CD14-positive monocyte (primary cell): ENCODE measurements at regions not wholly inside any gene's neighbourhood (a gene's known extent, or its start where the extent isn't known, plus 50 kb on each side); places are given as distances from the start of the nearest gene placed in this dataset.

ENCODE experiments used
- DNase-seq, 3 donors: peaks; one replicate each; pipeline ENCODE4 v3.0.0-alpha.2; 2011 to 2022
- H2AFZ ChIP-seq: 2 replicates; pipeline ENCODE4 v1.6.0; 2012; ENCODE audit warnings: mild to moderate bottlenecking, low read depth, low read length, inconsistent platforms; ENCODE audit not compliant: insufficient read depth, poor library complexity, severe bottlenecking
- H3K27ac ChIP-seq, 2 donors: 1 replicate in 1 of 2; 2 replicates in 1 of 2; pipeline ENCODE4 v1.5.1; 2012 to 2013; ENCODE audit warnings: low read length in 2 of 2, control low read depth in 1 of 2, inconsistent platforms in 1 of 2, low read depth in 1 of 2, mild to moderate bottlenecking in 1 of 2
- H3K27me3 ChIP-seq, 2 donors: one replicate each; pipeline versions ENCODE4 v1.6.0 to v1.6.1; 2011 to 2013; ENCODE audit warnings: low read length in 2 of 2; ENCODE audit not compliant: control insufficient read depth in 2 of 2, insufficient read depth in 2 of 2
- H3K36me3 ChIP-seq, 2 donors: replicated peaks in 1 of 2; 1 replicate in 1 of 2; 2 replicates in 1 of 2; pipeline versions ENCODE4 v1.5.1 to v1.6.1; 2012 to 2013; ENCODE audit warnings: low read length in 2 of 2, control low read depth in 1 of 2, inconsistent platforms in 1 of 2, mild to moderate bottlenecking in 1 of 2; ENCODE audit not compliant: insufficient read depth in 2 of 2, control insufficient read depth in 1 of 2
- H3K4me1 ChIP-seq, 2 donors: 1 replicate in 1 of 2; 2 replicates in 1 of 2; pipeline versions ENCODE4 v1.5.1 to v1.6.1; 2012 to 2013; ENCODE audit warnings: low read length in 2 of 2, control low read depth in 1 of 2, inconsistent platforms in 1 of 2, mild to moderate bottlenecking in 1 of 2, moderate library complexity in 1 of 2; ENCODE audit not compliant: insufficient read depth in 2 of 2, control insufficient read depth in 1 of 2
- H3K4me2 ChIP-seq: replicated peaks from 2 replicates; pipeline ENCODE3; 2012; ENCODE audit warnings: low read length, moderate library complexity, mild to moderate bottlenecking; ENCODE audit not compliant: poor library complexity, severe bottlenecking; ENCODE audit errors: extremely low read depth
- H3K4me3 ChIP-seq, 3 experiments: fragments of 200-600 bp in 1 of 3; sonication (generic) in 1 of 3; replicated peaks in 1 of 3; 1 replicate in 2 of 3; 2 replicates in 1 of 3; pipeline ENCODE4 v1.5.1; 2011 to 2013; ENCODE audit warnings: low read length in 3 of 3, mild to moderate bottlenecking in 3 of 3, control low read depth in 2 of 3, low read depth in 2 of 3, inconsistent platforms in 1 of 3, moderate library complexity in 1 of 3
- H3K79me2 ChIP-seq: 2 replicates; pipeline ENCODE4 v1.6.0; 2012; ENCODE audit warnings: mild to moderate bottlenecking, control low read depth, inconsistent platforms, low read length, moderate library complexity; ENCODE audit not compliant: insufficient read depth
- H3K9ac ChIP-seq: 2 replicates; pipeline ENCODE4 v1.6.0; 2017; ENCODE audit warnings: low read length, mild to moderate bottlenecking; ENCODE audit not compliant: insufficient read depth, poor library complexity, severe bottlenecking
- H3K9me3 ChIP-seq, 2 donors: replicated peaks in 1 of 2; 1 replicate in 1 of 2; 2 replicates in 1 of 2; pipeline versions ENCODE4 v1.5.1 to v1.6.1; 2012 to 2013; ENCODE audit warnings: low read length in 2 of 2, control low read depth in 1 of 2; ENCODE audit not compliant: control insufficient read depth in 1 of 2, insufficient read depth in 1 of 2
- H4K20me1 ChIP-seq: 2 replicates; pipeline ENCODE4 v1.6.0; 2012; ENCODE audit warnings: mild to moderate bottlenecking, low read length, control low read depth, moderate library complexity; ENCODE audit not compliant: insufficient read depth
- H3K27ac Mint-ChIP-seq, 7 donors: one replicate each; pipeline ENCODE4 v1.8.0; 2020; ENCODE audit warnings: mild to moderate bottlenecking in 7 of 7, mixed read lengths in 7 of 7, moderate library complexity in 6 of 7, inconsistent platforms in 2 of 7
- H3K27me3 Mint-ChIP-seq, 3 donors: one replicate each; pipeline ENCODE4 v1.8.0; 2021 to 2022; ENCODE audit warnings: low read depth in 3 of 3, mild to moderate bottlenecking in 3 of 3, mixed read lengths in 3 of 3, moderate library complexity in 3 of 3, inconsistent platforms in 1 of 3
- H3K36me3 Mint-ChIP-seq, 2 donors: one replicate each; pipeline ENCODE4 v1.8.0; 2020; ENCODE audit warnings: mixed read lengths in 2 of 2, inconsistent platforms in 1 of 2, mild to moderate bottlenecking in 1 of 2
- H3K4me1 Mint-ChIP-seq: one replicate; pipeline ENCODE4 v1.8.0; 2020; ENCODE audit warnings: mild to moderate bottlenecking, mixed read lengths
- H3K4me3 Mint-ChIP-seq, 2 donors: one replicate each; pipeline ENCODE4 v1.8.0; 2020; ENCODE audit warnings: mild to moderate bottlenecking in 2 of 2, mixed read lengths in 2 of 2, moderate library complexity in 1 of 2
- H3K9me3 Mint-ChIP-seq, 7 donors: one replicate each; pipeline ENCODE4 v1.8.0; 2020 to 2022; ENCODE audit warnings: mixed read lengths in 7 of 7, mild to moderate bottlenecking in 6 of 7, moderate library complexity in 6 of 7, inconsistent platforms in 2 of 7
- CTCF ChIP-seq: fragments of 200-600 bp; IDR thresholded peaks from one replicate; pipeline ENCODE4 v1.8.0; 2022; ENCODE audit warnings: antibody characterized with exemption, mild to moderate bottlenecking
- WGBS: methylation state at CpG from one replicate; pipeline ENCODE4 v1.1.5; 2013; ENCODE audit warnings: missing lambda C conversion rate; ENCODE audit not compliant: insufficient coverage; 5-methylcytosine and 5-hydroxymethylcytosine counted together
- intact Hi-C, 2 donors: fragments of 100-400 bp; cut with micrococcal nuclease; formaldehyde crosslinking; loops; one replicate each; pipeline versions ENCODE4 v1.15.0 to v1.15.1; 2023

DNA sequence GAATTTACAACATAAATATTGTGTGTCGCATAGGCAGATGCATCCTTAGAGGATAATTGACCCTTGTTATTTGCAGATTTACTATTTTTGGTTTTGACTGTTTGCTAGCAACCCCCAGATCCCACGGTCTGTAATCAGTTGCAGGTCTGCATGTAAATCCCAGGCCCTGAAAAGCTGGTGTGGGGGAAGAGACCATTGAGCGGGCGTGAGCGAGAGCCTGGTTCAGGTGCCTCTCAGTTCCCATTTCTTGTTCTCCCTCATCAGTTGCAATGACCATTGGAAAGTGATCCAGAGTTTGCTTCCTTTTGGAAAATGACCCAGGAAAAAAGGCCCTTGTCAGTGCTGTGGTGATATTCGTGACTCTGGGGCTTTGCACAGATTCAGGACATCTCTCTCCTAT is 238.9 kb downstream of the UACA start:
- Mint-ChIP-seq H3K36me3 (peaks cover 0 to 3% of the 10 kb centered on the region in 2 donors), H3K27me3 (peaks cover 0 to 2% (median 2%) of the 10 kb centered on the region in 3 donors), H3K27ac (no peak overlapping the region), H3K4me1 (peaks cover 36% of the 10 kb centered on the region), H3K4me3 (no peak overlapping the region), H3K9me3 (no peaks in the 10 kb centered on the region)
- Histone ChIP-seq H3K4me3 (no peak overlapping the region), H3K4me1 (peaks cover 27 to 30% of the 10 kb centered on the region in 2 donors), H3K27ac (no peak overlapping the region), H3K9ac (no peak overlapping the region), H3K79me2 (no peaks in the 10 kb centered on the region), H3K27me3 (no peaks in the 10 kb centered on the region), H3K4me2 (no peak overlapping the region), H4K20me1 (no peaks in the 10 kb centered on the region), H3K36me3 (no peaks in the 10 kb centered on the region), H2AFZ (no peak overlapping the region), H3K9me3 (no peaks in the 10 kb centered on the region)
- no peak for TF ChIP-seq CTCF
- DNase-seq = no peak
- 87% methylated on average over 3 of the region's 6 CpGs for WGBS
- intact Hi-C loops = no loop called here

- Mint-ChIP-seq H3K9me3 (no peaks in the 10 kb centered on the region), H3K4me1 (peaks cover 29% of the 10 kb centered on the region), H3K27me3 (peaks cover 0 to 2% (median 2%) of the 10 kb centered on the region in 3 donors), H3K27ac (no peak overlapping the region), H3K4me3 (no peak overlapping the region), H3K36me3 (no peaks in the 10 kb centered on the region)
- no peak overlapping the region for H2AFZ ChIP-seq
- TF ChIP-seq CTCF = no peak
- intact Hi-C loops = no loop called here
- no peaks in the 10 kb centered on the region for H4K20me1 ChIP-seq
- peaks cover 24 to 26% of the 10 kb centered on the region in 2 donors for H3K4me1 ChIP-seq
- H3K9ac ChIP-seq = no peak overlapping the region
- H3K27me3 ChIP-seq = no peaks in the 10 kb centered on the region
- H3K4me3 ChIP-seq = no peak overlapping the region
- H3K36me3 ChIP-seq = no peaks in the 10 kb centered on the region
- H3K4me2 ChIP-seq = no peak overlapping the region
- H3K9me3 ChIP-seq = no peaks in the 10 kb centered on the region
- H3K79me2 ChIP-seq = no peaks in the 10 kb centered on the region
- 98% methylated on average over 5 of the region's 7 CpGs for WGBS
- H3K27ac ChIP-seq = no peak overlapping the region
- no peak for DNase-seq
Measured at GRCh38 chr15:70523616-70524015, 239.7 kb downstream of the UACA start.
